Thyroid gland (tissue), 4 donors: ENCODE measurements at regions not wholly inside any gene's neighbourhood (a gene's known extent, or its start where the extent isn't known, plus 50 kb on each side); places are given as distances from the start of the nearest gene placed in this dataset.
A peak's percentile ranks its signal among the peaks of the same experiment; 100 is the strongest.

Experiments
- DNase-seq, 2 donors: peaks; one replicate each; pipeline ENCODE4 v3.0.0-alpha.2; 2019
- H3K27ac ChIP-seq, 3 donors: fragments of 200-600 bp; sonication (generic); 1 replicate in 2 of 3; 2 replicates in 1 of 3; pipeline ENCODE4 v1.5.1; 2016 to 2019; ENCODE audit warnings: mild to moderate bottlenecking in 1 of 3, moderate library complexity in 1 of 3
- H3K27me3 ChIP-seq: fragments of 200-600 bp; sonication (generic); one replicate; pipeline ENCODE4 v1.5.1; 2019
- H3K36me3 ChIP-seq, 2 donors: fragments of 200-600 bp; sonication (generic); one replicate each; pipeline ENCODE4 v1.5.1; 2016 to 2019
- H3K4me1 ChIP-seq, 2 donors: fragments of 200-600 bp; sonication (generic); one replicate each; pipeline ENCODE4 v1.5.1; 2017 to 2019
- H3K4me3 ChIP-seq, 3 donors: fragments of 200-600 bp; sonication (generic); replicated peaks in 1 of 3; 1 replicate in 2 of 3; 2 replicates in 1 of 3; pipeline ENCODE4 v1.5.1; 2016; ENCODE audit warnings: mild to moderate bottlenecking in 1 of 3
- H3K9me3 ChIP-seq: fragments of 200-600 bp; sonication (generic); one replicate; pipeline ENCODE4 v1.5.1; 2017
- CTCF ChIP-seq, 6 experiments: fragments of 200-600 bp in 3 of 6; fragments of 450-650 bp in 3 of 6; sonication (generic) in 3 of 6; IDR thresholded peaks; one replicate each; pipeline ENCODE4 v1.5.1; 2016 to 2019; ENCODE audit warnings: antibody characterized with exemption in 6 of 6, mild to moderate bottlenecking in 2 of 6, inconsistent platforms in 1 of 6, moderate library complexity in 1 of 6
- POLR2A ChIP-seq, 2 donors: fragments of 450-650 bp; IDR thresholded peaks; one replicate each; pipeline ENCODE4 v1.6.1; 2017; ENCODE audit warnings: antibody characterized with exemption in 2 of 2, mild to moderate bottlenecking in 2 of 2, moderate library complexity in 1 of 2
- WGBS, 2 donors: methylation state at CpG; one replicate each; pipeline ENCODE4 v1.1.5; 2017; 5-methylcytosine and 5-hydroxymethylcytosine counted together
- intact Hi-C: fragments of 100-400 bp; cut with DNase I; formaldehyde crosslinking; loops from one replicate; pipeline ENCODE4 v1.15.1; 2023

- no peak for DNase-seq
- Histone ChIP-seq H3K4me3 (no peak overlapping the region), H3K27me3 (no peaks in the 10 kb centered on the region), H3K27ac (no peak overlapping the region), H3K9me3 (no peaks in the 10 kb centered on the region), H3K4me1 (peaks cover 0 to 4% of the 10 kb centered on the region in 2 donors), H3K36me3 (no peaks in the 10 kb centered on the region)
- intact Hi-C loops: no loop called here
- TF ChIP-seq POLR2A (IDR thresholded peaks at IDR 0.05) (no peak), CTCF (IDR thresholded peaks at IDR 0.05) (no peak)
- WGBS, 2 donors: 92 to 93% methylated on average over 3 of the region's 3 CpGs
Observed at GRCh38 chr6:165777680-165778079, 114.6 kb upstream of the PDE10A start.

- intact Hi-C loops: no loop called here
- Histone ChIP-seq H3K4me3 (no peak overlapping the region), H3K9me3 (no peaks in the 10 kb centered on the region), H3K4me1 (peaks cover 0 to 4% of the 10 kb centered on the region in 2 donors), H3K27me3 (no peaks in the 10 kb centered on the region), H3K36me3 (no peaks in the 10 kb centered on the region), H3K27ac (no peak overlapping the region)
- WGBS, 2 donors: 66 to 86% methylated on average over 5 of the region's 5 CpGs
- DNase-seq: no peak
- TF ChIP-seq CTCF (IDR thresholded peaks at IDR 0.05) (no peak), POLR2A (IDR thresholded peaks at IDR 0.05) (no peak)
Observed at GRCh38 chr6:165776691-165777090, 113.7 kb upstream of the PDE10A start.

GRCh38 chr6:165775721-165776120 lies 112.7 kb upstream of the PDE10A start:
- TF ChIP-seq CTCF (IDR thresholded peaks at IDR 0.05) (no peak), POLR2A (IDR thresholded peaks at IDR 0.05) (no peak)
- intact Hi-C loops: no loop called here

GRCh38 chr6:165774903-165775601 lies 112.0 kb upstream of the PDE10A start:
- no peaks in the 10 kb centered on the region for H3K36me3 ChIP-seq
- 37 to 39% methylated on average over 13 of the region's 13 CpGs for WGBS, 2 donors
- H3K27me3 ChIP-seq: no peaks in the 10 kb centered on the region
- no peak for TF ChIP-seq POLR2A (IDR thresholded peaks at IDR 0.05)
- TF ChIP-seq CTCF (IDR thresholded peaks at IDR 0.05): no peak
- H3K9me3 ChIP-seq: no peaks in the 10 kb centered on the region
- H3K27ac ChIP-seq: no peak overlapping the region
- no peak overlapping the region for H3K4me3 ChIP-seq
- intact Hi-C loops: no loop called here
- peak; percentile 12 to 16 for DNase-seq
- H3K4me1 ChIP-seq: peaks cover 0 to 4% of the 10 kb centered on the region in 2 donors

More at GRCh38 chr6:165775721-165776120, 112.7 kb upstream of the PDE10A start:
- no peaks in the 10 kb centered on the region for H3K9me3 ChIP-seq
- no peak overlapping the region for H3K4me3 ChIP-seq
- no peaks in the 10 kb centered on the region for H3K36me3 ChIP-seq
- no peaks in the 10 kb centered on the region for H3K27me3 ChIP-seq
- WGBS, 2 donors: 82 to 83% methylated on average over 3 of the region's 3 CpGs
- H3K4me1 ChIP-seq: peaks cover 0 to 4% of the 10 kb centered on the region in 2 donors
- no peak overlapping the region for H3K27ac ChIP-seq
- DNase-seq: no peak

- TF ChIP-seq CTCF (IDR thresholded peaks at IDR 0.05): no peak
- TF ChIP-seq POLR2A (IDR thresholded peaks at IDR 0.05): no peak
- H3K27ac ChIP-seq: no peak overlapping the region
- intact Hi-C loops: no loop called here
- H3K9me3 ChIP-seq: no peaks in the 10 kb centered on the region
- WGBS, 2 donors: 88 to 89% methylated on average over 13 to 14 of the region's 14 CpGs
- no peaks in the 10 kb centered on the region for H3K27me3 ChIP-seq
- DNase-seq: no peak
- peaks cover 0 to 12% of the 10 kb centered on the region in 2 donors for H3K4me1 ChIP-seq
- no peak overlapping the region for H3K4me3 ChIP-seq
- no peaks in the 10 kb centered on the region for H3K36me3 ChIP-seq
Observed at GRCh38 chr6:165770397-165771082, 107.5 kb upstream of the PDE10A start.
